IPS-NIHi11 (cell line): ENCODE measurements at regions not wholly inside any gene's neighbourhood (a gene's known extent, or its start where the extent isn't known, plus 50 kb on each side); places are given as distances from the start of the nearest gene placed in this dataset.
"Not testable (repeated sequence)": the region's sequence is repeated elsewhere in the genome, so short reads cannot be mapped to it uniquely, and the experiment has no call there.

ENCODE experiments used
- DNase-seq: peaks from one replicate; pipeline ENCODE4 v3.0.0; 2012; ENCODE audit warnings: mixed read lengths, low spot score

- DNase-seq, result not testable (repeated sequence)
These were observed 181.1 kb downstream of the TBC1D2B start for GRCh38 chr15:77896147-77897112.

DNA sequence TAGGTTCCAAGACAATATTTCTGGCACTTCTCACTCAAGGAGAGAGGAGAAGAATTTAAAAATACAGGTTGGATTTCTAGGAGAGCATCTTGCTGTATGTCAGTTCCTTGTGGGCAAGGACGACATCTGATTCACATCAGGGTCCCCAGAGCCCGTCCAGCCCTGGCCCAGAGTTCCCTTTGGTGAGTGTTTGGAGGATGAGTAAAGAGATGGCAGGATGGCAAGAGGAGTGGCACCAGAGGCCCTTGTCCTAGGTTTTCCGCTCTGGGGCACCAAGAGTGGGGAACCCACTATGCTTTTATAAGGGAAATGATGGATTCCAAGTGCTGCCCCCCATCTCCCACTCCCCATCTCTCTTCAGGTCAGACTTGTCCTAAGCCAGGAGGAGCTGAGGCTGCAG is 181.8 kb downstream of the TBC1D2B start:
- DNase-seq, result no peak

DNA sequence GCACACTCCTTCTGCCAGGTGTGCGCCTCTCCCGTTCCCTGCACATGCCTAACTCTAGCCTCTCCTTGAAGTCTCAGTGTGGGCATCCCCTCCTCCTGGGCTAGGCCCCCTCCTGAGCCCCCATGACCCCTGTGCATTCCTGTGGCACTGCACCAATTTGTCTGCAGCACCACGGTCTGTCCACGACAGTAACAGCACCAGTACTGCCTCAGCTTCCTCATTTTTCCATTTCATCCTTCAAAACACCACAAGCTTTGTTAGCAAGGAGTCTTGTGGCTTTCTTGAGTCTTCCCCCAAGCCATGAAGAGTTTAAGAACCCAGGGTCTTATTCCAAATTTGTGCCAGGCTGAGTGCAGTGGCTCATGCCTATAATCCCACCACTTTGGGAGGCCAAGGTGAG is 182.4 kb downstream of the TBC1D2B start:
- not testable (repeated sequence) for DNase-seq

- not testable (repeated sequence) for DNase-seq
These were observed 183.6 kb downstream of the TBC1D2B start for GRCh38 chr15:77893671-77894640.

DNA sequence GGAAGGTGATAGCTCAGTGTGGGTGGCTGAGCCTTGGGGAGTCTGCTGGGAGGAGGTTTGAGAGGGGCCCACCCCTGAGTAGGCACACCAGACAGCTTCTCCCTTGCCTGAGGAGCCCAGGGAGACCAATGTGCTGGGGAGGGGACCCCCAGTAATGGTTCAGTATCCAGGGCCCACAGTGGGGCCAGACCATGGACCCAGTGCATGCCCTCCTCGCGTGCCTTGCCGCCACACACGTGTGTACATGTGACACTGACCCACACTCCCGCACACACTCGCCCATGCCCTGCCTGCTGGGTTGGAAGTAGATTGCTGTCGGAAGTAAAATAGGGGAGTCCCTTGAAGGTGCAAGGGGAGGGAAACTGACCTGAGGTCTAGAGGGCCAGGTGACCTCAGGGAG is 184.3 kb downstream of the TBC1D2B start:
- DNase-seq, result not testable (repeated sequence)

- no peak for DNase-seq
These were observed 185.2 kb downstream of the TBC1D2B start for GRCh38 chr15:77892335-77892734.

DNA sequence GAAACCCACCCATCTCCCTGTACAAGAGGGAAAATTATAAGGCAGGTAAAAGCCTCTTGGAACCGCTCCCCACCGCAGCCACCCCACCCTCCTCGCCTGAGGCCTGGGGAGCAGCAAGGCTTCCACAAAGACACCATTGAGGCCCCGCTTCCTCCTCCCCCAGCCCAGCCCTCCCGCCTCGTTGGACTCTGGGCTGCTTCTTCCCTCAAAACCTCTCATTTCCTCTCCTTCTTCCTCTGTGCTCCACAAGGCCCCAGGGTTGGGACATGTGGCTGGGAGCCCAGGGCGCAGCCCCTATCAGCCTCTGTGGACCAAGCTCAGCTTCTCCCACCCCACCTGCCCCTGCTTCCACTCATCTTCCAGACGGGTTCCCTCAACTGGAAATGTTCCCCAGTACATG is 185.6 kb downstream of the TBC1D2B start:
- DNase-seq, result not testable (repeated sequence)

DNA sequence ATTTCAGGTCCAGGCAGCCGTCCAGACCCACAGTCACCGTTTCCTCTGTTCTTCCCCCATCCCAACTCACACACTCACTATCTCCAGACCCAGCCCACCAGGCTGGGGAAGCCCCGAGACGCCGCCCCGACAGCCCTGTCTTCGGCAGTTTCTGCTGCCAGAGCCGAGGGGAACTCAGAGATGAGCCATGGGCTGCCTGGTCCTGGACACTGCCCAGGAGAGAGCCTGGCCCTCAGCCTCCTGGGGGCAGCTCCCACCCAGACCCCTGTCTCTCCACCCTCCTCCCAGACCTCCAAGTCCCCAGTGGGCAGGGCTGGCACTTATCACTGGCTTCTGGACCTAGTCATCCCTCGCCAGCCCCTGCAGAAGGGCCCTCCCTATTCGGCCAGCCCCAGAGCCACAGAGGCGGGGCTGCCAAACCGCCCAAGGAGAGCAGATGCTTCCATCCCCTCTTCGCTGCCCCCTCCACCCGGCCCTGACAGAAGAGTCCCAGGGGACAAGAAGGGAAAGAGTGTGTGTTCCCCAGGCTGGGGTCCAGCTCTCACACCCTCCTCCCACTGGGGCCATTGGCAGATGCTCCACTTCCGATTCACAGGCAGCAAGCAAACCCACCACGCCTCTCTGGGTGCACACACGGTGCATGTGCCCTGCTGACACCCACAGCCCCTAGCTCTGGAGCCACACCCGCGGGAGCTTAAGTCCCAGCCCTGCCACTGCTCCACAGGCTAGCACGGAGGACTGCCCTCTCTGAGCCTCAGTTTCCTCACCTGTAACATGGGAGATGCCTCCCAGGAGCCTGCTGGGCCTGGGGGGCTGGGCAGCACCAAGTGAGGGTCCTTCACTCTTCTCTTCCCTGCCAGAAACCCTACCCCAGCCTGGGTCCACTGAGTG is 186.4 kb downstream of the TBC1D2B start:
- not testable (repeated sequence) for DNase-seq

- DNase-seq, result not testable (repeated sequence)
These were observed 187.4 kb downstream of the TBC1D2B start for GRCh38 chr15:77889828-77890725.

DNA sequence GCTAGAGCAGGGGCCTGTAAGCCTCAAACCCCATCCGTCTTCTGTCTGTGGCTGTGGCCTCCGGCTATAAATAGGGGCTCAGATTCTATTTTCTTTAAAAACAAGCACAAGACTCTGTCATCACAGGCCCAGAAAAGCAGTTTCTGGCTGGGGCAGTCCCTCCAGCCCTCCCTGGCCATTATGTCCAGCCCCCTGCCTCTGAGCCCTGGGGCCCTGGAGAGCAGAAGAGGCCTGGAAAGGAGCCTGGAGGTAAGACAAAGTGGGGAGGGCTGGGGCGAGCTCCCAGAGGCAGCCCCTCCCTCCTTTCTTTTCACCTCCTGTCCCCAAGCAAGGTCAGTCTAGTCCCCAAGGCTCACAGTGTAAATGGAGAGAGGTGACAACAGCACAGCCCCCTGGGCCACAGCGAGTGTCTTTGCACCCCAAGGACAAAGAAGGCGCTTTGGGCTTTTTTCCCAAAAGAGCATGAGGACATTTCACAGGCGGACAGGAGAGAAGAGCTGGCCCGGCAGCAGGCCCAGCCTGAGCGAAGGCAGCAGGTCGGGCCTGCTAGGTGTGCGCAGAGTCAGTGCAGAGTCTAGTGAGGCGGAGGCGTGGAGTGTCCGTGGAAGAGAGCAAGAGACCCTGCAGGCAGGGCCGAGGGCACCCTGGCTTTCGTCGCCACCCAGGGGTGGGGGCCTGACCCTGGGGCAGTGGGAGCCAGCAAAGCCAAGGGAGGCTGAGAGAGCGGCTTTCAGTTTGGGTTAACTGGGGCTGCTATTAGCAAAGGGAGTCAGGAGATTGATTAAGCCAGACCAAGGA is 188.3 kb downstream of the TBC1D2B start:
- DNase-seq, result no peak

- DNase-seq, result not testable (repeated sequence)
These were observed 189.7 kb downstream of the TBC1D2B start for GRCh38 chr15:77887563-77888429.

- DNase-seq, result no peak
These were observed 190.6 kb downstream of the TBC1D2B start for GRCh38 chr15:77886805-77887448.

- not testable (repeated sequence) for DNase-seq
These were observed 191.5 kb downstream of the TBC1D2B start for GRCh38 chr15:77885877-77886500.

- DNase-seq, result not testable (repeated sequence)
These were observed 194.5 kb downstream of the TBC1D2B start for GRCh38 chr15:77883012-77883411.

GRCh38 chr15:77881950-77882349 is 195.6 kb downstream of the TBC1D2B start:
- DNase-seq, result no peak

- not testable (repeated sequence) for DNase-seq
These were observed 196.0 kb downstream of the TBC1D2B start for GRCh38 chr15:77881535-77881934.

DNA sequence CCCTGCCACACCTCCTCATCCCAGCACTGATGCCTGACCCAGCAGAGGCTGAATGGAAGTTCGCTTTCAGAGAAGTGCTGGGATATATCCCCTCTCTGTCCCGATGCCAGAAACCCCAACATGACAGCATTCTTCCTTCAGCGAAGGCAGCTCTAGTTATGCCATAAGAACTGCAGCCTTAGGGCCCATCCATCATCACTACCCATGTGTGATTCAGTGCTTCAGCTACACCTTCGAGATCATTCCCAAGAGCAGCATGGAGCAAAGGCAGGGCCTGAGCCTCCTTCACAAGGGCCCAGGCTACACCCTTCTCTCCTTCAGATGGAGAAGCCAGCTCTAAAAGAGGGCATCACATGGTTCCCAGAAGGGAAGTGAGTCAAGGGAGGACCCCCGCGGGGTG is 198.0 kb downstream of the TBC1D2B start:
- DNase-seq, result not testable (repeated sequence)
